ENCODE measurements at regions not wholly inside any gene's neighbourhood (a gene's known extent, or its start where the extent isn't known, plus 50 kb on each side); places are given as distances from the start of the nearest gene placed in this dataset.

GRCh38 chr16:55251151-55251550 lies 72.9 kb upstream of the IRX6 start:
- Mint-ChIP-seq H3K9me3 (peaks cover 8% of the 10 kb centered on the region), H3K36me3 (ENCODE audit: low read depth) (no peaks in the 10 kb centered on the region), H3K4me1 (ENCODE audit: low read depth) (no peaks in the 10 kb centered on the region), H3K4me3 (no peak overlapping the region), H3K27me3 (peaks cover 2% of the 10 kb centered on the region), H3K27ac (no peak overlapping the region)
- ChIA-PET POLR2A (no interaction called here), CTCF (no interaction called here)
- intact Hi-C loops (cut with micrococcal nuclease) = no loop called here
- DNase-seq (no peak), ATAC-seq (no peak)
- TF ChIP-seq, protein P1, sequence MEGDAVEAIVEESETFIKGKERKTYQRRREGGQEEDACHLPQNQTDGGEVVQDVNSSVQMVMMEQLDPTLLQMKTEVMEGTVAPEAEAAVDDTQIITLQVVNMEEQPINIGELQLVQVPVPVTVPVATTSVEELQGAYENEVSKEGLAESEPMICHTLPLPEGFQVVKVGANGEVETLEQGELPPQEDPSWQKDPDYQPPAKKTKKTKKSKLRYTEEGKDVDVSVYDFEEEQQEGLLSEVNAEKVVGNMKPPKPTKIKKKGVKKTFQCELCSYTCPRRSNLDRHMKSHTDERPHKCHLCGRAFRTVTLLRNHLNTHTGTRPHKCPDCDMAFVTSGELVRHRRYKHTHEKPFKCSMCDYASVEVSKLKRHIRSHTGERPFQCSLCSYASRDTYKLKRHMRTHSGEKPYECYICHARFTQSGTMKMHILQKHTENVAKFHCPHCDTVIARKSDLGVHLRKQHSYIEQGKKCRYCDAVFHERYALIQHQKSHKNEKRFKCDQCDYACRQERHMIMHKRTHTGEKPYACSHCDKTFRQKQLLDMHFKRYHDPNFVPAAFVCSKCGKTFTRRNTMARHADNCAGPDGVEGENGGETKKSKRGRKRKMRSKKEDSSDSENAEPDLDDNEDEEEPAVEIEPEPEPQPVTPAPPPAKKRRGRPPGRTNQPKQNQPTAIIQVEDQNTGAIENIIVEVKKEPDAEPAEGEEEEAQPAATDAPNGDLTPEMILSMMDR (IDR thresholded peaks at IDR 0.05) = no peak

GRCh38 chr16:55252577-55252976 lies 71.4 kb upstream of the IRX6 start:
- H3K4me3 Mint-ChIP-seq = no peak overlapping the region
- CTCF ChIA-PET = interaction anchor here (0.8 kb wide), 1 partner anchor 39 kb away, joined by 3 read pairs; no protein-coding TSS in a partner anchor
- POLR2A ChIA-PET = no interaction called here
- H3K27ac Mint-ChIP-seq = no peak overlapping the region
- no peak for ATAC-seq
- no peaks in the 10 kb centered on the region for H3K36me3 Mint-ChIP-seq (ENCODE audit: low read depth)
- DNase-seq = no peak
- H3K9me3 Mint-ChIP-seq = peaks cover 8% of the 10 kb centered on the region
- H3K4me1 Mint-ChIP-seq (ENCODE audit: low read depth) = no peaks in the 10 kb centered on the region
- H3K27me3 Mint-ChIP-seq = peaks cover 4% of the 10 kb centered on the region
- intact Hi-C loops (cut with micrococcal nuclease) = no loop called here
- TF ChIP-seq, protein P1 (IDR thresholded peaks at IDR 0.05) = no peak

DNA sequence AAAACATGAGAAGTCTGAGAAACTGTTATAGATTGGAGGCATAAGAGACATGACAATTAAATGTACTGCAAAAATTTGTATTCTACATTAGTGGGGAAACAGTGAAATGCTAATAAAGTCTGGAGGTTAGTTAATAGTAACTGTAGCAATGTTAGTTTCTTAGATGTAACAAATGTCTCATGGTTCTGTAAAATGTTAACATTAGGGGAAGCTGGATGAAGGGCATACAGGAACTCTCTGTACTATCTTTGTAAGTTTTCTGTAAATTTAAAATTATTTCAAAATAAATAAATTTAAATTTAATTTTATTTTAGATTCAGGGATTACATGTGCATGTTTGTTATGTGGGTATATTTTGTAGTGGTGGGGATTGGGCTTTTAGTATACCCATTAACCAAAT lies 70.0 kb upstream of the IRX6 start:
- Mint-ChIP-seq H3K4me1 (ENCODE audit: low read depth) (no peaks in the 10 kb centered on the region), H3K4me3 (no peak overlapping the region), H3K27me3 (peaks cover 5% of the 10 kb centered on the region), H3K27ac (no peak overlapping the region), H3K9me3 (peaks cover 8% of the 10 kb centered on the region), H3K36me3 (ENCODE audit: low read depth) (no peaks in the 10 kb centered on the region)
- no peak for ATAC-seq
- TF ChIP-seq, protein P1 (IDR thresholded peaks at IDR 0.05) = no peak
- DNase-seq = no peak
- intact Hi-C loops (cut with micrococcal nuclease) = no loop called here
- ChIA-PET CTCF (no interaction called here), POLR2A (no interaction called here)

DNA sequence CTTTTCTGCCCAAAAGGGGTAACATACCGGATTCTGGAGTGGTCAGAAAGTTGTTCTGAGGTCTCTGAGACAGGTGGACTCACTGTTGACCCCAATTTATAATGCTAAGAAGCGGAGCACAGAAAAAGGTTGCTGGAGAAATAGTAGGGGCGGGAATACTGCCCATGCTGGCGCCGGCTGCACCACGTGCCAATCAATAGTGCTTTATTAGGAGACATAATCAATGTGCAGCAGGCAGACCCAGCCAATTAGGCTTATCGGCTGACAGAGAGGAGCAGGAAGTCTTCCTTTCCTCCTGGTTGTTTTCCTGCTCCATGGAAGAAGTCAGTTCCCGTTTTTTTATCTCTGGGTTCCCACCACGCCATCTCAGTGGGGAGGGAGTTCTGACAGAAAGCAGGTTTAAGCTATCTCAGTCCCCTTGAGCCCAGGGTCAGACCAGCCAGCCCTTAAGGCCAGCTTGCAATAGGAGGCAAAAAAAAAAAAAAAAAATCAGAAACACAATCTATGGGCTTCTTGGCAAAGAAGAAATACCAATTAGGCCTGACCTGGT lies 68.2 kb upstream of the IRX6 start:
- no peaks in the 10 kb centered on the region for H3K36me3 Mint-ChIP-seq (ENCODE audit: low read depth)
- ChIA-PET POLR2A (no interaction called here), CTCF (no interaction called here)
- no peak overlapping the region for H3K4me3 Mint-ChIP-seq
- H3K4me1 Mint-ChIP-seq (ENCODE audit: low read depth) = no peaks in the 10 kb centered on the region
- no peak overlapping the region for H3K27ac Mint-ChIP-seq
- peaks cover 8% of the 10 kb centered on the region for H3K9me3 Mint-ChIP-seq
- intact Hi-C loops (cut with micrococcal nuclease) = no loop called here
- DNase-seq (no peak), ATAC-seq (no peak)
- H3K27me3 Mint-ChIP-seq = peaks cover 5% of the 10 kb centered on the region
- TF ChIP-seq, protein P1 (IDR thresholded peaks at IDR 0.05) = no peak

DNA sequence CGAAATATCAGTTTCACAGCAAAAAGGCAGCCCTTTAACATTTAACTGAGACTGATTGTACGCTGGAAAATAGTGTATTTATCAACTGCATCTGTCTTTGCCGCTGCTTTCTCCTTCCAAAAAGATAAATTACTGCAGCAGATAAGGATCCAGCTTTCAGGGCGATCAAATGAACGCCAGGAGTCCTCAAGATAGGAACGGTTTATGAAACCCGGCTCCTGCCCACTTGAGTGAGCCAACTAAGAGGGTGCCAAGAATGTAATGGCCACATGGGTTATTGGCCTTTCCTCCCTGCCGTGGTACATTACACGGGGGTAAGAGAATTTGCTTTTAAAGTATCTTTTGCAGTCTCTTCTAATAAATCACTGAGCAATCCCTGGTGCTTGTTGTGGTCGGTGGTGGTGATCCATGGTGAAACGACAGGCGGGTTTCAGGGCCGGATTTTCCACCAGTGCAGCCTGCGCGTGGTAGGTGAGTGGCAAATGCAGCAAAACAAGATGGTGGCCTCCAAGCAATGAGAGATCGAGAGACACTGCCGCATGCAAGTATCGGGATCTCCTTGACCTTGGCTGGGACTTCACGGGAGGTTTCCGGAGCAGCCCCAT lies 67.5 kb upstream of the IRX6 start:
- no peak for DNase-seq
- Mint-ChIP-seq H3K9me3 (peaks cover 8% of the 10 kb centered on the region), H3K27ac (no peak overlapping the region), H3K36me3 (ENCODE audit: low read depth) (no peaks in the 10 kb centered on the region), H3K27me3 (peaks cover 5% of the 10 kb centered on the region), H3K4me1 (ENCODE audit: low read depth) (no peaks in the 10 kb centered on the region), H3K4me3 (no peak overlapping the region)
- CTCF ChIA-PET = no interaction called here
- POLR2A ChIA-PET = no interaction called here
- intact Hi-C loops (cut with micrococcal nuclease) = no loop called here
- ATAC-seq = no peak
- TF ChIP-seq, protein P1 (IDR thresholded peaks at IDR 0.05) = no peak

All from activated CD8-positive, alpha-beta T cell treated with anti-CD3 and anti-CD28 coated beads for 36 hours (primary cell).